Sigmoid colon (tissue), 6 donors: ENCODE measurements at regions not wholly inside any gene's neighbourhood (a gene's known extent, or its start where the extent isn't known, plus 50 kb on each side); places are given as distances from the start of the nearest gene placed in this dataset.

Source experiments
- DNase-seq: peaks from one replicate; pipeline ENCODE4 v3.0.0-alpha.2; 2019
- H3K27ac ChIP-seq, 4 donors: fragments of 200-600 bp; sonication (generic); one replicate each; pipeline ENCODE4 v1.5.1; 2016 to 2019; ENCODE audit warnings: mild to moderate bottlenecking in 1 of 4
- H3K27me3 ChIP-seq, 3 donors: fragments of 200-600 bp; sonication (generic); one replicate each; pipeline ENCODE4 v1.5.1; 2019; ENCODE audit warnings: mild to moderate bottlenecking in 1 of 3
- H3K36me3 ChIP-seq, 4 donors: fragments of 200-600 bp; sonication (generic); one replicate each; pipeline ENCODE4 v1.5.1; 2016 to 2019
- H3K4me1 ChIP-seq, 4 donors: fragments of 200-600 bp; sonication (generic); one replicate each; pipeline ENCODE4 v1.5.1; 2017 to 2019
- H3K4me3 ChIP-seq, 4 donors: fragments of 200-600 bp; sonication (generic); one replicate each; pipeline ENCODE4 v1.5.1; 2017 to 2019; ENCODE audit warnings: mild to moderate bottlenecking in 2 of 4, moderate library complexity in 1 of 4
- H3K9me3 ChIP-seq, 4 donors: fragments of 200-600 bp in 3 of 4; sonication (generic) in 3 of 4; one replicate each; pipeline versions ENCODE4 v1.5.1 to v1.6.1; 2013 to 2019
- CTCF ChIP-seq, 4 experiments: fragments of 450-650 bp in 3 of 4; fragments of 200-600 bp in 1 of 4; IDR thresholded peaks; one replicate each; pipeline ENCODE4 v1.5.1; 2016 to 2019; ENCODE audit warnings: antibody characterized with exemption in 4 of 4, mild to moderate bottlenecking in 3 of 4, moderate library complexity in 2 of 4
- EP300 ChIP-seq, 4 donors: sonication (generic); formaldehyde crosslinking; IDR thresholded peaks; one replicate each; pipeline ENCODE4 v1.6.1; 2017; ENCODE audit warnings: antibody characterized with exemption in 4 of 4
- POLR2A ChIP-seq, 2 donors: fragments of 450-650 bp; IDR thresholded peaks; one replicate each; pipeline ENCODE4 v1.6.1; 2016; ENCODE audit warnings: antibody characterized with exemption in 2 of 2, mild to moderate bottlenecking in 2 of 2, moderate library complexity in 2 of 2
- POLR2AphosphoS5 ChIP-seq, 4 donors: sonication (generic); formaldehyde crosslinking; IDR thresholded peaks; one replicate each; pipeline ENCODE4 v1.6.1; 2017; ENCODE audit warnings: antibody characterized with exemption in 4 of 4
- WGBS, 2 donors: extraction: QIAGEN DNeasy Blood & Tissue Kit; methylation state at CpG; one replicate each; pipeline ENCODE4 v1.1.7; 2013; 5-methylcytosine and 5-hydroxymethylcytosine counted together
- intact Hi-C: fragments of 100-400 bp; cut with DNase I; formaldehyde crosslinking; loops from one replicate; pipeline ENCODE4 v1.15.1; 2023
- donor health status: healthy with polysubstance abuse.
- donor health status: healthy.

GRCh38 chr7:115549910-115550309 lies 480.7 kb downstream of the TFEC start:
- no peaks in the 10 kb centered on the region for H3K4me1 ChIP-seq
- H3K4me3 ChIP-seq = no peak overlapping the region
- intact Hi-C loops = no loop called here
- WGBS, 2 donors = 89 to 91% methylated on average over 2 of the region's 2 CpGs
- no peaks in the 10 kb centered on the region for H3K36me3 ChIP-seq
- no peak for DNase-seq
- no peak overlapping the region for H3K27ac ChIP-seq
- H3K9me3 ChIP-seq = peaks cover 0 to 3% (median 0%) of the 10 kb centered on the region in 4 donors
- TF ChIP-seq CTCF (IDR thresholded peaks at IDR 0.05) (no peak), POLR2A (IDR thresholded peaks at IDR 0.05) (no peak), EP300 (IDR thresholded peaks at IDR 0.05) (no peak), POLR2AphosphoS5 (IDR thresholded peaks at IDR 0.05) (no peak)
- no peaks in the 10 kb centered on the region for H3K27me3 ChIP-seq

GRCh38 chr7:115548756-115549155 lies 481.8 kb downstream of the TFEC start:
- Histone ChIP-seq H3K36me3 (no peaks in the 10 kb centered on the region), H3K27me3 (no peaks in the 10 kb centered on the region), H3K27ac (no peak overlapping the region), H3K4me1 (no peaks in the 10 kb centered on the region), H3K9me3 (peaks cover 0 to 3% (median 0%) of the 10 kb centered on the region in 4 donors), H3K4me3 (no peak overlapping the region)
- no peak for DNase-seq
- intact Hi-C loops = no loop called here
- WGBS, 2 donors = 51 to 82% methylated on average over 1 of the region's 1 CpG
- TF ChIP-seq POLR2AphosphoS5 (IDR thresholded peaks at IDR 0.05) (no peak), CTCF (IDR thresholded peaks at IDR 0.05) (no peak), POLR2A (IDR thresholded peaks at IDR 0.05) (no peak), EP300 (IDR thresholded peaks at IDR 0.05) (no peak)

GRCh38 chr7:115546790-115547189 lies 483.8 kb downstream of the TFEC start:
- H3K36me3 ChIP-seq = no peaks in the 10 kb centered on the region
- TF ChIP-seq CTCF (IDR thresholded peaks at IDR 0.05) (no peak), POLR2A (IDR thresholded peaks at IDR 0.05) (no peak), POLR2AphosphoS5 (IDR thresholded peaks at IDR 0.05) (no peak), EP300 (IDR thresholded peaks at IDR 0.05) (no peak)
- DNase-seq = no peak
- H3K4me1 ChIP-seq = no peaks in the 10 kb centered on the region
- no peaks in the 10 kb centered on the region for H3K27me3 ChIP-seq
- peaks cover 0 to 3% (median 0%) of the 10 kb centered on the region in 4 donors for H3K9me3 ChIP-seq
- no peak overlapping the region for H3K27ac ChIP-seq
- H3K4me3 ChIP-seq = no peak overlapping the region
- intact Hi-C loops = no loop called here

GRCh38 chr7:115533785-115534184 lies 496.8 kb downstream of the TFEC start:
- no peaks in the 10 kb centered on the region for H3K27me3 ChIP-seq
- H3K4me1 ChIP-seq = no peaks in the 10 kb centered on the region
- 76 to 78% methylated on average over 1 of the region's 1 CpG for WGBS, 2 donors
- no peaks in the 10 kb centered on the region for H3K9me3 ChIP-seq
- no peaks in the 10 kb centered on the region for H3K36me3 ChIP-seq
- intact Hi-C loops = no loop called here
- H3K4me3 ChIP-seq = no peak overlapping the region
- TF ChIP-seq POLR2AphosphoS5 (IDR thresholded peaks at IDR 0.05) (no peak), EP300 (IDR thresholded peaks at IDR 0.05) (no peak), CTCF (IDR thresholded peaks at IDR 0.05) (no peak), POLR2A (IDR thresholded peaks at IDR 0.05) (no peak)
- no peak overlapping the region for H3K27ac ChIP-seq
- DNase-seq = no peak

GRCh38 chr7:115526278-115526677 lies 504.3 kb downstream of the TFEC start:
- WGBS, 2 donors = 84 to 92% methylated on average over 3 of the region's 3 CpGs
- Histone ChIP-seq H3K4me3 (no peak overlapping the region), H3K4me1 (no peaks in the 10 kb centered on the region), H3K27me3 (no peaks in the 10 kb centered on the region), H3K9me3 (peaks cover 0 to 5% (median 0%) of the 10 kb centered on the region in 4 donors), H3K36me3 (no peaks in the 10 kb centered on the region), H3K27ac (no peak overlapping the region)
- no peak for DNase-seq
- intact Hi-C loops = no loop called here
- no peak for TF ChIP-seq EP300 (IDR thresholded peaks at IDR 0.05)
- no peak for TF ChIP-seq POLR2A (IDR thresholded peaks at IDR 0.05)
- TF ChIP-seq POLR2AphosphoS5 (IDR thresholded peaks at IDR 0.05) = no peak
- no peak for TF ChIP-seq CTCF (IDR thresholded peaks at IDR 0.05)
